22Rv1 (cell line): ENCODE measurements at regions not wholly inside any gene's neighbourhood (a gene's known extent, or its start where the extent isn't known, plus 50 kb on each side); places are given as distances from the start of the nearest gene placed in this dataset.

Source experiments
- H3K27ac ChIP-seq: fragments of 450-650 bp; 2 replicates; pipeline ENCODE4 v1.5.1; 2017
- ZFX ChIP-seq: fragments of 450-650 bp; IDR thresholded peaks from 2 replicates; pipeline ENCODE4 v1.6.1; 2017; ENCODE audit warnings: antibody characterized with exemption, borderline replicate concordance
- TF ChIP-seq, protein P1 (sequence below): fragments of 450-650 bp; IDR thresholded peaks from 2 replicates; pipeline ENCODE4 v1.5.1; 2017; ENCODE audit warnings: mild to moderate bottlenecking

DNA sequence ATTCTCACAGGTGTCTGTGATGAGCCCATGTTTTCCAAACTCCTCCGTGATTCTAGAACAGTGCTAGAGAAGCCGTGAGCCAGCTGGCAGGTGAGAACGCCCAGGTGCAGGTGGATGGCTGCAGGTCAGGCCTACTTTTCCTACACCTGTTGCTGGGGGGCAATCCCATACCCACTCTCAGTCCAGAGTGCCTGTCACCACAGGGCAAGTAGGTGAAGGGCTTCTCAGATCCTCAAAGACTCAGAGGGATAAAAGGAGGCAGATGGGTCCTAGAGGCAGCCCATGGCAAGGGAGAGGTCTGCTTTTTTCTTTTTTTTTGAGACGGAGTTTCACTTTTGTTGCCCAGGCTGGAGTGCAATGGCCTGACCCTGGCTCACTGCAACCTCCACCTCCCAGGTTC is 50.7 kb upstream of the H6PD start:
- H3K27ac ChIP-seq: no peak overlapping the region
- TF ChIP-seq, protein P1, sequence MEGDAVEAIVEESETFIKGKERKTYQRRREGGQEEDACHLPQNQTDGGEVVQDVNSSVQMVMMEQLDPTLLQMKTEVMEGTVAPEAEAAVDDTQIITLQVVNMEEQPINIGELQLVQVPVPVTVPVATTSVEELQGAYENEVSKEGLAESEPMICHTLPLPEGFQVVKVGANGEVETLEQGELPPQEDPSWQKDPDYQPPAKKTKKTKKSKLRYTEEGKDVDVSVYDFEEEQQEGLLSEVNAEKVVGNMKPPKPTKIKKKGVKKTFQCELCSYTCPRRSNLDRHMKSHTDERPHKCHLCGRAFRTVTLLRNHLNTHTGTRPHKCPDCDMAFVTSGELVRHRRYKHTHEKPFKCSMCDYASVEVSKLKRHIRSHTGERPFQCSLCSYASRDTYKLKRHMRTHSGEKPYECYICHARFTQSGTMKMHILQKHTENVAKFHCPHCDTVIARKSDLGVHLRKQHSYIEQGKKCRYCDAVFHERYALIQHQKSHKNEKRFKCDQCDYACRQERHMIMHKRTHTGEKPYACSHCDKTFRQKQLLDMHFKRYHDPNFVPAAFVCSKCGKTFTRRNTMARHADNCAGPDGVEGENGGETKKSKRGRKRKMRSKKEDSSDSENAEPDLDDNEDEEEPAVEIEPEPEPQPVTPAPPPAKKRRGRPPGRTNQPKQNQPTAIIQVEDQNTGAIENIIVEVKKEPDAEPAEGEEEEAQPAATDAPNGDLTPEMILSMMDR: no peak
- TF ChIP-seq ZFX: no peak

DNA sequence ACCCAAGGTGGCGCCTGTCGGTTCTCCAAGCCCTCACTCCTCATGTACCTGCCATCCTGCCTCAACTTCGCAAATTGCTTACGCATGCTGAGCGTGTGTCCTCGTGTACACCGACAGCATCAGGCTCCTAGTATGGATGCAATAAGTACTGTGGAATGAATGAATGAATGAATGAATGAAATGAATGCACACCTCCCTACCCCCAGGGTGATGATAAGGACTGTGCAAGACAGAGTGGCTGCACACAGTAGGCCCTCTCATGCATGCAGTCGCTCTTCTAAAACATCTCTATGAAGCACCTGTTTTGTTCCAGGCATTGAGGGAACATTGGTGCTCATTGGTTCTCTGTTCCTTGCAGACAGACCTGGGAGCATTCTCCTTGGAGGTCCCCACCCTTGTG is 49.8 kb upstream of the H6PD start:
- TF ChIP-seq ZFX: no peak
- TF ChIP-seq, protein P1: no peak
- H3K27ac ChIP-seq: no peak overlapping the region
